ENCODE measurements at regions not wholly inside any gene's neighbourhood (a gene's known extent, or its start where the extent isn't known, plus 50 kb on each side); places are given as distances from the start of the nearest gene placed in this dataset.
"Not testable (repeated sequence)": the region's sequence is repeated elsewhere in the genome, so short reads cannot be mapped to it uniquely, and the experiment has no call there.

- no peak for DNase-seq (ENCODE audit: low read depth)
Observed at GRCh38 chr5:63125392-63125791, 546.8 kb downstream of the LRRC70 start.

DNA sequence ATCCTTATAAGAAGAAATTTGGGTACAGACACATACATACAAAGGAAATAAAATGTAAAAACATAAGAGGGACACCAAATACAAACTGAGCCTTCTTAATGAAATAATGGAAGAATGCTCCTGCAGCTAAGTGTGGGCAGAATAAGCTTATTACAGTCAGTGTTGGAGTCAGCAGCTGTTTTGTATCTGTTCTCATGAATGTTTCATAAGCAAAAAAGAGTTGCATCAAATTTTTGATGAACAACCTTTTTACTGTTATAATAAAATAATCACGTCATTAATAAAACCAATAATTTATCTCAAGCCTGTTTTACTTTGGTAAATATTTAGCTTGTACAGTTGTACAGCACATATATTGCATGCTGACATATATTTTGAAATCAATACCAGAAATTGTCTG lies 545.6 kb downstream of the LRRC70 start:
- DNase-seq (ENCODE audit: low read depth) = no peak

- DNase-seq (ENCODE audit: low read depth) = no peak
Observed at GRCh38 chr5:63121471-63121870, 542.9 kb downstream of the LRRC70 start.

DNA sequence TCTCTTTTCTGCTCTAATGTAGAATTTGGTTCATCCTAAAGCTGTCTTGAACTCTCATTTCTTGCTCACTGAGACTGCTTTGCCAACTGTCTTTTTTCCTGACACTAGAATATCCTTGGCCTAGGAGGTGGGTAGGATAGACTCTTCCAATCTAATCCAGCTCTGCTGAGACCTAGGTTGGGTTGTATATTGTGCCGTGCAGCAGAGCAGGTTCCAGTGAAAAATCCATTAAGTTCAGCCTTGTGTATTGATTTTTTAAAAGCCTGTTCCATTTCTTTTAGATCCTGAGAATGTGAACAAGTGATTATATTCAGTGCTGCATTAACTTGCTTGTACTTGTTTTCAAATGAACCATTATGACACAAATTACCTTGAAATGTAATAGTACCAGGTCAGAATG lies 539.6 kb downstream of the LRRC70 start:
- no peak for DNase-seq (ENCODE audit: low read depth)

- no peak for DNase-seq (ENCODE audit: low read depth)
Observed at GRCh38 chr5:63111891-63112290, 533.3 kb downstream of the LRRC70 start.

DNA sequence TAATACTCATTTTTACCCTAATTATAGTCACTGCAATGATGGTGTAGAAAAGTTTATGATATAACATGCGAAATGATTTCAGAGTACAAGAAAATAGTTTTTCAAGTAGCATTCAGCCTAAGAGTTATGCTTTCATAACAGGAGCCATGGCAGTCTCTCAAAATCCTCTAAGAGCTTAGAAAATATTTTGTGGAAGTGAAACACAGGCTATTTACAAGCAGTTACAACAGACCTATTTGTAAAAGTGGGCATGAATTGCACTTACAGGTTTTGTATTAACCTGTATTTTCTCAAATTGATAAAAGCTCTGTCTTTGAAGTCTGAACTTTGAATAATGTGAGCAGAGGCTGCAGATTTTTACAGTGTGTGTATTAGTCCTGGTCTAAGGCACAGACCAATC lies 523.3 kb downstream of the LRRC70 start:
- DNase-seq (ENCODE audit: low read depth) = no peak

GRCh38 chr5:63097286-63097685 lies 518.7 kb downstream of the LRRC70 start:
- no peak for DNase-seq (ENCODE audit: low read depth)

GRCh38 chr5:63094730-63095129 lies 516.1 kb downstream of the LRRC70 start:
- no peak for DNase-seq (ENCODE audit: low read depth)

- no peak for DNase-seq (ENCODE audit: low read depth)
Observed at GRCh38 chr5:63089147-63089546, 510.5 kb downstream of the LRRC70 start.

- no peak for DNase-seq (ENCODE audit: low read depth)
Observed at GRCh38 chr5:63085561-63085960, 506.9 kb downstream of the LRRC70 start.

DNA sequence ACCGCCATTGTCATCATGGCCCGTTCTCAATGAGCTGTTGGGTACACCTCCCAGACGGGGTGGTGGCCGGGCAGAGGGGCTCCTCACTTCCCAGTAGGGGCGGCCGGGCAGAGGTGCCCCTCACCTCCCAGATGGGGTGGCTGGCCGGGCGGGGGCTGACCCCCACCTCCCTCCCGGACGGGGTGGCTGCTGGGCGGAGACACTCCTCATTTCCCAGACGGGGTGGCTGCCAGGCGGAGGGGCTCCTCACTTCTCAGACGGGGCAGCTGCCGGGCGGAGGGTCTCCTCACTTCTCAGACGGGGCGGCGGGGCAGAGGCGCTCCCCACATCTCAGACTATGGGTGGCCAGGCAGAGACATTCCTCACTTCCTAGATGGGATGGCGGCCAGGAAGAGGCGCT lies 505.1 kb downstream of the LRRC70 start:
- not testable (repeated sequence) for DNase-seq (ENCODE audit: low read depth)

- peak; percentile 5 for DNase-seq (ENCODE audit: low read depth)
Observed at GRCh38 chr5:63081402-63081801, 502.8 kb downstream of the LRRC70 start.

DNA sequence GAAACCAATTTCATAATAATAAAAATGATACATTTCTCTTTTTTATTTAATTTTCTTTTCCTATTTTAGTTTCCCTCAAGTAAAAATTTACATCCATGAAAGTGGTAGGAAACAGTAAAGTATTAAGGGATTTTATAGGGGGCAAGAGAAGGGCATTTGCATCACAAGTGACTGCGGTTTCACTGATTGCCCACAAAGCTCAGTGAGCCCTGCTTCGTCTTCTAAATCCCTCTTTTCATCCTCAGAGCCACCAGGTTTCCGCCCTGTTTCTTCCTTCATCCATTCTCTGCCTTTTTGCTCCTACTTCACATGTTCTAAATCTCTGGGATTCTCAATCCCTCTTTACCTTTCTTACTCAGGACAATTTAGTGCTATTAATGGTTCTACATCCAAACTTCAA lies 491.4 kb downstream of the LRRC70 start:
- no peak for DNase-seq (ENCODE audit: low read depth)

DNA sequence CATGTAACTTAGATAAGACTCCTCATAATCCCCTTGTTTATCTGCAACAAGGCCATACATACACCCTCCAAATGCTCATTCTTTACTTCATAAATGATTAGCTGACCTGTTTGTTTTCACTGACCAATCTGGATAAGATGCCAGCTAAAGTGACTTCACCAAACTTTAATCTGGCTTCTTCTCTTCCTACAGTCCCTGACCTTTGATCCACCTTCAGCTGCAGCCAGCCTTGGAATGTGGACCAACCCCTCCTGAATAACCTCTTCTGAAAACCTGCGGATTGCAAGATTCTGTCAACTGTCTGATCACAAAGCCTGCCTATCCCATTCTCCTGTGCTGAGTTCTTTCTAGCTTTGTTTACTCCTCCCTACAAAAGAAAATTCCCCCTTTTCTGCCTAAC lies 476.8 kb downstream of the LRRC70 start:
- DNase-seq (ENCODE audit: low read depth) = no peak

DNA sequence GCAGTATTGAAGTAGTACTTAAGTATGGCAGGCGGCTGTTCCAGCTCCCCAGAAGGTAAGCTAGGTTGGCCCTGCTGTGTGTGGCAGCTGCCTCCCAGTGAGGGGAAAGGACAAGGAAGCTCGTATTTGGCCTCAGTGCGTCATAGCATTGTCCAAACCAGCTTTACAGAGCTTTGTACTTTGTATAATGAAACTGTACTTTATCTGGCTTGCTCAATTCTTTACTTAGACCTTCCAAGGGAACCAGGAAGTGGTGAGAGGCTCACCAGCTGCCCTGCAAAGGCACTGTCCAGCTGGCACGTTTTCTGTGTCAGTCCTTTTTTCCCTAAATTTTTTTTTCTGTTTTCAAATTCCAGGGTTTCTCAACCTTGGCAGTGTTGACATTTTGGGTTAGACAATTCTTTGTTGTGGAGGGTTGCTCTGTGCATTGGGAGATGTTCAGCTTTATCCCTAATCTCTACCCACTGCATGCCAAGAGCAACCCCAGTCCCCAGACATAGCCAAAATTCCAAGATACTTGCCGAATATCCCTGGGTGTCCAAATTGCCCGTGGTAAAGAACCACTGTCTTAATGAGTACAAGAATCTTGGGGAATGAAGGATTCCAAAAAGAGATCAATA lies 474.5 kb downstream of the LRRC70 start:
- peak; percentile 1 for DNase-seq (ENCODE audit: low read depth)

DNA sequence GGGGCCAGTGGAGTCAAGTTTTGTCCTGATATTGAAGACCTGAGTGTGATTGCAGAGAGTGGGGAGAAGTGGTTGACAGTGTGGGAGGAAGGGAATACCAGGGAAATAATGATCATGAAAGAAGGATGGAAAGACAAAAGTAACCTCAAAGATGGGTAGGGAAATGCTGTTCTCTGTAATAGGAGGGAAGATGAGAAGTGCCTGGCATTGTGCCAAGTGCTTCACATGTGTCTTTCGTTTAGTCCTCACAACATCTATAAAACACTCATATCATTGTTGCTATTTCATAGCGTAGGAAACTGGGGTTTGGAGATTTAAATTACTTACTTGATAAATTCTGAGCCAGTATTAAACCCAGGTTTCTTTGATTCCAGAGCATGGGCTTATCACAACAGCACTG lies 472.3 kb downstream of the LRRC70 start:
- no peak for DNase-seq (ENCODE audit: low read depth)

DNA sequence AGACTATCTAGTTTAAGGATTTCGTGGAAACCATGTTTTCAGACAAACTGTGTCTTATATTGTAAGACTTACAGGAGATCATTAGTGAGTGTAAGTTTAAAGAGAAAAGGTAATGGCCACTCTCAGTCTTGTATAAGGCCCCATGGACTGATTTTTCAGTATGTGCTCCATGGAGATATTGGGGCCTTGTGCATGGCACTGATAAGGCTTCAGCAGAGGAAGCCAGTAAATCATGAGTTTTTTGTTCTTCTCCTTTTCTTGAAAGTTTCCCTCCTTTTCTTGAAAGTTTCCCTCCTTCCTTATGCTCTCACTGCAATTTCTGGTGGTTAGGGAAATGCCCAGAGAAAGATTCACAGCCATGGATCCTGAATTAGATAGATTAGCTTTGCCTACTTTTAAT lies 471.3 kb downstream of the LRRC70 start:
- DNase-seq (ENCODE audit: low read depth) = no peak

- DNase-seq (ENCODE audit: low read depth) = no peak
Observed at GRCh38 chr5:63043792-63044191, 465.2 kb downstream of the LRRC70 start.

DNA sequence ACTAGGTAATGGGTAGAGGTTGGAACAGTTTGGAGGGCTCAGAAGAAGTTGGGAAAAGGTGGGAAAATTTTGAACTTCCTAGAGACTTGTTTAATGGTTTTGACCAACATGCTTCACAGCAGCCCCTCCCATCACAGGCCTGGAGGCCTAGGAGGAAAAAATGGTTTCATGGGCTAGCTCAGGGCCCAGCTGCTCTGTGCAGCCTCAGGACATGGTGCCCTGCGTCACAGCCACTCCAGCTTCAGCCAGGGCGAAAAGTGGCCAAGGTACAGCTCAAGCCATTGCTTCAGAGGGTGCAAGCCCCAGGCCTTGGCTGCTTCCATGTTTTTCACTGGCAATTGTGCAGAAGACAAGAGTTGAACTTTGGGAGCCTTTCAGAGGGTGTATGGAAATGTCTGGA lies 453.7 kb downstream of the LRRC70 start:
- no peak for DNase-seq (ENCODE audit: low read depth)

DNA sequence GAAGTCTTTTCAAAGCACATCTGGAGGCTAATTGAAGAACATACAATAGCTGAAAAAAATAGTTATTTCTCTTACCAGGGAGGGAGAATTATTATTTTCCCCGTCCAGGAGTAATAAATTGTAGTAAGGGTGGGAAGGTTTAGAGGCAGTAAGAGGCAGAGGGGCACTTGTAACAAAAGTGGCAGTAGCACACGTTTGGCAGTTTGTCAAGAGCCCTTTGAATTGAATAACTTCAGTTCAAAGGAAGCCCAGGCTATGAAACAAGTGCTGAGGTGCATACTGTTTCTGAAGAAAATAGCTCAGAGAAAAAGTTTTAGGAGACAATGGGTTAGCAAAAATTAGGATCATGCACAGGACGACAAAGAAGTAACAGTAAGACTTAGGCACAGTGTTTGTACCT lies 451.3 kb downstream of the LRRC70 start:
- no peak for DNase-seq (ENCODE audit: low read depth)

DNA sequence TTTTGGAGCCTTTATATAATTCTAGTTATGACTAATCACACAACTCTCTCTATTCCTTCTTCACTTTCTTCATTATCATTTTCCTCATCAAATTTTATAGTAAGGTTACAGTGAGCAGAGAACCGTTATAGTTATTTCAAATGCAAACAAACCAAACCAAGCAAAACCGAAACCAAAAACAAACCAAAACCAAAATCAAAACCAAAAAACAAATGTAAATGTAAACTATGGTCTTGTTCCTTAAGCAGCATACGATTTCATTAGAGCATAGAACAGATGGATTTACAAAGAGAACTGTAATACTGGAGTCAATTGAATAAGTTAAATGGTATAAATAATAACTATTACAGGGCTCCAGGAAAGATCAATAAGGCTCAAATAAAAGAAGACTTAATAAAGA lies 447.1 kb downstream of the LRRC70 start:
- no peak for DNase-seq (ENCODE audit: low read depth)

GRCh38 chr5:63022403-63022802 lies 443.8 kb downstream of the LRRC70 start:
- DNase-seq (ENCODE audit: low read depth) = no peak

DNA sequence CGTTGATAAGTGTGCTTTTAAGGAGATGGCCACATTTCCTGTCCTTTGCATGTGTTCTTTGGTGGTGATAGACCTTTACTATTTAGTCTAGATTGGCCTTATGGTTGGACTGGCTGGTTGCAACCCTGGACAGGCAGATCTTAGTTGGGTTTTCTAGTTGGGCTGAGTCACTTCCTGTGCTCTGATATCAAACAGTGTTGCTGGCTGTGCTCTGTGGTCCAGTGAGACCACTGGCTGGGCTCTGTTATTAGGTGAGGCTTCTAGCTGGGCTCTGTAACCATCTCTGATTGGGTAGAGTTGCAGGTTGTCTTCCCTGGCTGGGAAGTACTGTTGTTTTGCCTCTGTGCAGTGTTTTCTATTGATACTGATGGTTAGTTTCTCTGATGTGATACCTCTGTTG lies 432.5 kb downstream of the LRRC70 start:
- DNase-seq (ENCODE audit: low read depth) = peak; percentile 49

GRCh38 chr5:63008195-63008594 lies 429.6 kb downstream of the LRRC70 start:
- DNase-seq (ENCODE audit: low read depth) = no peak

Data from HT1080 (cell line).